ENCODE measurements at regions not wholly inside any gene's neighbourhood (a gene's known extent, or its start where the extent isn't known, plus 50 kb on each side); places are given as distances from the start of the nearest gene placed in this dataset.

- DNase-seq (ENCODE audit: extremely low read depth in 1 of 4, low spot score in 3 of 4) (no peak), FAIRE-seq (no peak), ATAC-seq (no peak)
- Histone ChIP-seq H3K27me3 (ENCODE audit: control insufficient read depth in 2 of 2, insufficient read depth in 2 of 2, low read length in 2 of 2) (no peaks in the 10 kb centered on the region), H4K20me1 (replicated peaks; ENCODE audit: control insufficient read depth, insufficient read depth, low read length) (no peaks in the 10 kb centered on the region), H3K9me1 (ENCODE audit: control insufficient read depth, insufficient read depth, low read length) (no peaks in the 10 kb centered on the region), H2AFZ (ENCODE audit: low read depth, low read length) (no peak overlapping the region), H3K36me3 (ENCODE audit: control insufficient read depth, insufficient read depth, low read length) (no peaks in the 10 kb centered on the region), H3K79me2 (ENCODE audit: control insufficient read depth, insufficient read depth, low read length) (no peaks in the 10 kb centered on the region), H3K27ac (ENCODE audit: extremely low read depth, low read depth, low read length) (no peak overlapping the region), H3K9ac (ENCODE audit: insufficient read depth in 1 of 2, low read depth in 2 of 2, low read length in 2 of 2) (no peak overlapping the region), H3K4me1 (replicated peaks in 1 of 2; ENCODE audit: control insufficient read depth in 2 of 2, insufficient read depth in 2 of 2, low read length in 2 of 2) (no peaks in the 10 kb centered on the region), H3K4me2 (ENCODE audit: insufficient read depth, low read length) (no peak overlapping the region), H3K9me3 (replicated peaks; ENCODE audit: control insufficient read depth, insufficient read depth, low read depth, low read length) (no peaks in the 10 kb centered on the region), H3K4me3 (no peak overlapping the region)
- no TSS peak for BruUV-seq (replicated peaks)
- in situ Hi-C loops (cut with MboI), result no loop called here
- WGBS (ENCODE audit: insufficient coverage, low coverage, missing lambda C conversion rate), result 0% methylated on average over 1 of the region's 1 CpG
- intact Hi-C loops (cut with micrococcal nuclease), result no loop called here
- ChIA-PET CTCF (ENCODE audit: low intra/inter-chr PET ratio) (no interaction called here), POLR2A (no interaction called here)
- TF ChIP-seq SP1 (CRISPR knock-in tag; IDR thresholded peaks at IDR 0.05) (no peak), ZNF584 (CRISPR knock-in tag; IDR thresholded peaks at IDR 0.05; ENCODE audit: low read depth) (no peak), NFIX (CRISPR knock-in tag; IDR thresholded peaks at IDR 0.05; ENCODE audit: low read depth) (no peak), KDM1A (IDR thresholded peaks at IDR 0.05) (no peak), PYGO2 (tag; IDR thresholded peaks at IDR 0.05) (no peak), ZNF253 (CRISPR knock-in tag; conservative IDR thresholded peaks at IDR 0.05) (no peak), ARID2 (IDR thresholded peaks at IDR 0.05) (no peak), MAFK (IDR thresholded peaks at IDR 0.05; ENCODE audit: low read length) (no peak), NCOA2 (IDR thresholded peaks at IDR 0.05; ENCODE audit: partially characterized antibody in 2 of 2) (no peak), NCOA1 (IDR thresholded peaks at IDR 0.05; ENCODE audit: low read depth) (no peak), MTA3 (IDR thresholded peaks at IDR 0.05; ENCODE audit: borderline replicate concordance) (no peak), RBM22 (IDR thresholded peaks at IDR 0.05; ENCODE audit: low read depth, low read length, poor library complexity, severe bottlenecking) (no peak), HINFP (tag; conservative IDR thresholded peaks at IDR 0.05; ENCODE audit: low read depth) (no peak), FOXM1 (IDR thresholded peaks at IDR 0.05; ENCODE audit: low read depth) (no peak), FOXM1 (CRISPR knock-in tag; IDR thresholded peaks at IDR 0.05; ENCODE audit: low read depth) (no peak), FOXP4 (CRISPR knock-in tag; IDR thresholded peaks at IDR 0.05; ENCODE audit: borderline replicate concordance) (no peak)
- TF ChIP-seq, protein P1, sequence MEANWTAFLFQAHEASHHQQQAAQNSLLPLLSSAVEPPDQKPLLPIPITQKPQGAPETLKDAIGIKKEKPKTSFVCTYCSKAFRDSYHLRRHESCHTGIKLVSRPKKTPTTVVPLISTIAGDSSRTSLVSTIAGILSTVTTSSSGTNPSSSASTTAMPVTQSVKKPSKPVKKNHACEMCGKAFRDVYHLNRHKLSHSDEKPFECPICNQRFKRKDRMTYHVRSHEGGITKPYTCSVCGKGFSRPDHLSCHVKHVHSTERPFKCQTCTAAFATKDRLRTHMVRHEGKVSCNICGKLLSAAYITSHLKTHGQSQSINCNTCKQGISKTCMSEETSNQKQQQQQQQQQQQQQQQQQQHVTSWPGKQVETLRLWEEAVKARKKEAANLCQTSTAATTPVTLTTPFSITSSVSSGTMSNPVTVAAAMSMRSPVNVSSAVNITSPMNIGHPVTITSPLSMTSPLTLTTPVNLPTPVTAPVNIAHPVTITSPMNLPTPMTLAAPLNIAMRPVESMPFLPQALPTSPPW (CRISPR knock-in tag; IDR thresholded peaks at IDR 0.05), result no peak
Measured at GRCh38 chr11:21650961-21651360, 541.9 kb upstream of the ANO5 start.
